IMR-90 (cell line): ENCODE measurements at regions not wholly inside any gene's neighbourhood (a gene's known extent, or its start where the extent isn't known, plus 50 kb on each side); places are given as distances from the start of the nearest gene placed in this dataset.

Experiments
- ATAC-seq: fragments of 200-7000 bp; cut with Tn5 transposase; 2 replicates; pipeline ENCODE4 v1.9.1; 2020; ENCODE audit warnings: low read depth, mild to moderate bottlenecking, moderate library complexity
- BruUV-seq: library from RNA; stranded (reverse); fragments of 400-500 nt; replicated peaks from 2 replicates; lab custom pipeline; 2021; lab: Mats Ljungman, UMichigan
- CTCF ChIA-PET: fragments of 300-600 bp; formaldehyde crosslinking; extraction: SDS; loops from one replicate; lab custom pipeline; 2021; ENCODE audit warnings: antibody characterized with exemption; lab: Yijun Ruan, JAX
- POLR2A ChIA-PET: fragments of 300-600 bp; sonication (Branson Sonifier 250); formaldehyde crosslinking; loops from one replicate; lab custom pipeline; 2022; ENCODE audit warnings: antibody characterized with exemption; ENCODE audit not compliant: unreplicated experiment; lab: Charles Lee
- DNase-seq: peaks from one replicate; pipeline ENCODE4 v3.0.0; 2013
- H2AFZ ChIP-seq: replicated peaks from 2 replicates; pipeline ENCODE3; 2013; ENCODE audit warnings: low read length, mild to moderate bottlenecking; ENCODE audit not compliant: poor library complexity
- H2AK5ac ChIP-seq: 2 replicates; pipeline ENCODE4 v1.6.1; 2013; ENCODE audit warnings: low read depth, low read length, inconsistent platforms
- H2AK9ac ChIP-seq: replicated peaks from 2 replicates; pipeline ENCODE3; 2013; ENCODE audit warnings: mild to moderate bottlenecking, low read depth, low read length, moderate library complexity; ENCODE audit not compliant: poor library complexity
- H2BK120ac ChIP-seq: 2 replicates; pipeline ENCODE4 v1.6.1; 2013; ENCODE audit warnings: low read depth, low read length, inconsistent platforms
- H2BK15ac ChIP-seq: 3 replicates; pipeline ENCODE4 v1.6.1; 2013; ENCODE audit warnings: low read depth, low read length, inconsistent platforms
- H2BK20ac ChIP-seq: 2 replicates; pipeline ENCODE4 v1.6.1; 2013; ENCODE audit warnings: low read depth, mild to moderate bottlenecking, inconsistent platforms, low read length, moderate library complexity
- H2BK5ac ChIP-seq: 2 replicates; pipeline ENCODE4 v1.6.1; 2013; ENCODE audit warnings: mild to moderate bottlenecking, low read depth, low read length, inconsistent platforms; ENCODE audit not compliant: poor library complexity, severe bottlenecking
- H3K14ac ChIP-seq: replicated peaks from 2 replicates; pipeline ENCODE4 v1.6.1; 2013; ENCODE audit warnings: low read depth, low read length, inconsistent platforms
- H3K18ac ChIP-seq: 2 replicates; pipeline ENCODE4 v1.6.1; 2013; ENCODE audit warnings: low read depth, low read length, control low read depth
- H3K23ac ChIP-seq: 2 replicates; pipeline ENCODE4 v1.6.1; 2013; ENCODE audit warnings: low read depth, low read length, inconsistent platforms
- H3K27ac ChIP-seq: 2 replicates; pipeline ENCODE4 v1.5.1; 2013; ENCODE audit warnings: mild to moderate bottlenecking, control low read depth, low read length; ENCODE audit not compliant: insufficient read depth
- H3K27me3 ChIP-seq: 2 replicates; pipeline ENCODE4 v1.6.1; 2013; ENCODE audit warnings: low read length; ENCODE audit not compliant: control insufficient read depth, insufficient read depth
- H3K36me3 ChIP-seq: 2 replicates; pipeline ENCODE4 v1.6.1; 2013; ENCODE audit warnings: low read length, mixed read lengths; ENCODE audit not compliant: control insufficient read depth, insufficient read depth
- H3K4ac ChIP-seq: 2 replicates; pipeline ENCODE4 v1.6.1; 2013; ENCODE audit warnings: low read depth, low read length, inconsistent platforms
- H3K4me1 ChIP-seq: 2 replicates; pipeline ENCODE4 v1.6.1; 2013; ENCODE audit warnings: low read length, mixed read lengths; ENCODE audit not compliant: control insufficient read depth, insufficient read depth
- H3K4me2 ChIP-seq: 2 replicates; pipeline ENCODE4 v1.6.1; 2013; ENCODE audit warnings: low read depth, mild to moderate bottlenecking, control low read depth, low read length, moderate library complexity
- H3K4me3 ChIP-seq: 2 replicates; pipeline ENCODE4 v1.5.1; 2013; ENCODE audit warnings: low read depth, mild to moderate bottlenecking, control low read depth, low read length, moderate library complexity; ENCODE audit not compliant: insufficient read depth
- H3K56ac ChIP-seq: 2 replicates; pipeline ENCODE4 v1.6.1; 2013; ENCODE audit warnings: low read length, inconsistent platforms; ENCODE audit not compliant: insufficient read depth; ENCODE audit errors: extremely low read depth
- H3K79me1 ChIP-seq, 2 experiments: 2 replicates each; pipeline ENCODE4 v1.6.1; 2013; ENCODE audit warnings: low read length in 2 of 2, inconsistent platforms in 1 of 2, low read depth in 1 of 2
- H3K9ac ChIP-seq: 2 replicates; pipeline ENCODE4 v1.6.1; 2013; ENCODE audit warnings: low read depth, low read length, control low read depth
- H3K9me1 ChIP-seq: 2 replicates; pipeline ENCODE4 v1.6.1; 2013; ENCODE audit warnings: low read length, inconsistent platforms; ENCODE audit not compliant: insufficient read depth
- H3K9me3 ChIP-seq: 2 replicates; pipeline ENCODE4 v1.6.1; 2013; ENCODE audit warnings: low read length; ENCODE audit not compliant: control insufficient read depth, insufficient read depth
- H4K20me1 ChIP-seq: 2 replicates; pipeline ENCODE4 v1.6.1; 2013; ENCODE audit warnings: low read length, inconsistent platforms; ENCODE audit not compliant: insufficient read depth
- H4K5ac ChIP-seq: 2 replicates; pipeline ENCODE4 v1.6.1; 2013; ENCODE audit warnings: mild to moderate bottlenecking, low read depth, low read length, control low read depth
- H4K8ac ChIP-seq, 2 experiments: 2 replicates each; pipeline ENCODE4 v1.6.1; 2013; ENCODE audit warnings: low read depth in 2 of 2, low read length in 2 of 2, control low read depth in 1 of 2, inconsistent platforms in 1 of 2
- H4K91ac ChIP-seq: 2 replicates; pipeline ENCODE4 v1.6.1; 2013; ENCODE audit warnings: low read depth, low read length, inconsistent platforms; ENCODE audit not compliant: insufficient read depth
- BHLHE40 ChIP-seq: fragments of 150-350 bp; IDR thresholded peaks from 2 replicates; pipeline ENCODE4 v1.6.1; 2016; ENCODE audit warnings: mild to moderate bottlenecking, low read depth, low read length
- CEBPB ChIP-seq: IDR thresholded peaks from 2 replicates; pipeline ENCODE4 v1.6.1; 2012; ENCODE audit warnings: low read depth, low read length, improper control_type of control experiment
- CHD1 ChIP-seq: IDR thresholded peaks from 2 replicates; pipeline ENCODE4 v1.6.1; 2012; ENCODE audit warnings: low read depth, low read length, improper control_type of control experiment
- CTCF ChIP-seq: conservative IDR thresholded peaks from 2 replicates; pipeline ENCODE4 v1.5.1; 2012; ENCODE audit warnings: mild to moderate bottlenecking, low read depth, low read length, improper control_type of control experiment
- ELK1 ChIP-seq: fragments of 150-350 bp; IDR thresholded peaks from 2 replicates; pipeline ENCODE4 v1.6.1; 2016; ENCODE audit warnings: low read depth, mild to moderate bottlenecking, low read length, moderate library complexity, borderline replicate concordance
- FOS ChIP-seq: fragments of 150-350 bp; IDR thresholded peaks from 2 replicates; pipeline ENCODE4 v1.6.1; 2016; ENCODE audit warnings: low read depth, low read length
- MAFK ChIP-seq: IDR thresholded peaks from 2 replicates; pipeline ENCODE4 v1.6.1; 2012; ENCODE audit warnings: low read depth, low read length, improper control_type of control experiment
- MAZ ChIP-seq: IDR thresholded peaks from 2 replicates; pipeline ENCODE4 v1.6.1; 2012; ENCODE audit warnings: low read depth, mild to moderate bottlenecking, low read length, improper control_type of control experiment, moderate library complexity, borderline replicate concordance
- MXI1 ChIP-seq: IDR thresholded peaks from 2 replicates; pipeline ENCODE4 v1.6.1; 2012; ENCODE audit warnings: low read depth, mild to moderate bottlenecking, low read length, moderate library complexity, borderline replicate concordance
- NFE2L2 ChIP-seq: fragments of 150-350 bp; IDR thresholded peaks from 2 replicates; pipeline ENCODE4 v1.6.1; 2016; ENCODE audit warnings: low read depth, mild to moderate bottlenecking, low read length
- POLR2A ChIP-seq: IDR thresholded peaks from 2 replicates; pipeline ENCODE4 v1.6.1; 2012; ENCODE audit warnings: mild to moderate bottlenecking, low read depth, low read length
- RAD21 ChIP-seq: IDR thresholded peaks from 2 replicates; pipeline ENCODE4 v1.6.1; 2012; ENCODE audit warnings: low read length, improper control_type of control experiment
- RCOR1 ChIP-seq: IDR thresholded peaks from 2 replicates; pipeline ENCODE4 v1.6.1; 2012; ENCODE audit warnings: mild to moderate bottlenecking, low read length, improper control_type of control experiment; ENCODE audit not compliant: insufficient replicate concordance
- RFX5 ChIP-seq: IDR thresholded peaks from 2 replicates; pipeline ENCODE4 v1.8.0; 2012; ENCODE audit warnings: low read depth, mild to moderate bottlenecking, low read length, moderate library complexity
- SMC3 ChIP-seq: fragments of 150-350 bp; IDR thresholded peaks from 2 replicates; pipeline ENCODE4 v1.6.1; 2016; ENCODE audit warnings: low read depth, mild to moderate bottlenecking, antibody characterized with exemption, low read length, moderate library complexity
- USF2 ChIP-seq: fragments of 150-350 bp; IDR thresholded peaks from 2 replicates; pipeline ENCODE4 v1.6.1; 2017; ENCODE audit warnings: mild to moderate bottlenecking, antibody characterized with exemption, low read length, low read depth
- whole genome bisulfite sequencing, 2 experiments: methylation state at CpG; one replicate each; pipeline versions ENCODE4 v1.1.5 to v1.1.7; 2013; ENCODE audit warnings: missing lambda C conversion rate in 2 of 2; ENCODE audit not compliant: insufficient read length in 1 of 2; ENCODE audit errors: extremely low coverage in 2 of 2; 5-methylcytosine and 5-hydroxymethylcytosine counted together
- dilution Hi-C: fragments of 300-500 bp; cut with HindIII; formaldehyde crosslinking; loops from one replicate; pipeline ENCODE4 v1.14.3; 2018; ENCODE audit warnings: low sequenced_read_pairs; ENCODE audit not compliant: unreplicated experiment
- in situ Hi-C: fragments of 300-500 bp; cut with MboI; formaldehyde crosslinking; loops from 3 replicates; pipeline ENCODE4 v1.14.3; 2019; ENCODE audit warnings: low sequenced_read_pairs, inconsistent platforms, mixed read lengths
- intact Hi-C: fragments of 100-400 bp; cut with micrococcal nuclease; formaldehyde crosslinking; loops from 2 replicates; pipeline ENCODE4 v1.10.0; 2022

GRCh38 chr4:106565727-106566126 is 197.1 kb upstream of the GIMD1 start:
- no peak overlapping the region for H2BK20ac ChIP-seq
- H3K4me3 ChIP-seq = no peak overlapping the region
- H4K20me1 ChIP-seq = no peaks in the 10 kb centered on the region
- WGBS, 2 experiments = no CpG with 5 or more reads among the region's 2 CpGs
- no peak overlapping the region for H3K27ac ChIP-seq
- intact Hi-C loops (no loop called here), in situ Hi-C loops (no loop called here), dilution Hi-C loops (no loop called here)
- POLR2A ChIA-PET = no interaction called here
- no peak overlapping the region for H3K9ac ChIP-seq
- no peak overlapping the region for H4K91ac ChIP-seq
- H3K4ac ChIP-seq = no peak overlapping the region
- DNase-seq (no peak), ATAC-seq (no peak)
- no peak overlapping the region for H3K56ac ChIP-seq
- H2AK5ac ChIP-seq = no peak overlapping the region
- H3K9me1 ChIP-seq = no peaks in the 10 kb centered on the region
- no peak overlapping the region for H3K14ac ChIP-seq
- no peak overlapping the region for H4K5ac ChIP-seq
- CTCF ChIA-PET = no interaction called here
- H2BK15ac ChIP-seq = no peak overlapping the region
- H3K18ac ChIP-seq = no peak overlapping the region
- no peak overlapping the region for H2AFZ ChIP-seq
- H3K36me3 ChIP-seq = no peaks in the 10 kb centered on the region
- H2AK9ac ChIP-seq = no peak overlapping the region
- H3K27me3 ChIP-seq = no peaks in the 10 kb centered on the region
- H3K79me1 ChIP-seq = no peaks in the 10 kb centered on the region
- no peak overlapping the region for H3K23ac ChIP-seq
- H3K9me3 ChIP-seq = no peaks in the 10 kb centered on the region
- H2BK5ac ChIP-seq = no peak overlapping the region
- no peak for TF ChIP-seq MAZ
- TF ChIP-seq SMC3 = no peak
- no peak for TF ChIP-seq RCOR1
- TF ChIP-seq RFX5 = no peak
- no peak for TF ChIP-seq FOS
- TF ChIP-seq CEBPB = no peak
- TF ChIP-seq CTCF = no peak
- TF ChIP-seq ELK1 = no peak
- TF ChIP-seq USF2 = no peak
- TF ChIP-seq CHD1 = no peak
- TF ChIP-seq MAFK = no peak
- TF ChIP-seq POLR2A = no peak
- no peak for TF ChIP-seq BHLHE40
- no peak for TF ChIP-seq RAD21
- TF ChIP-seq NFE2L2 = no peak
- TF ChIP-seq MXI1 = no peak
- no peak overlapping the region for H4K8ac ChIP-seq
- H3K4me1 ChIP-seq = no peaks in the 10 kb centered on the region
- BruUV-seq = no TSS peak
- no peak overlapping the region for H2BK120ac ChIP-seq
- H3K4me2 ChIP-seq = no peak overlapping the region
